ENCODE measurements at regions not wholly inside any gene's neighbourhood (a gene's known extent, or its start where the extent isn't known, plus 50 kb on each side); places are given as distances from the start of the nearest gene placed in this dataset.

DNA sequence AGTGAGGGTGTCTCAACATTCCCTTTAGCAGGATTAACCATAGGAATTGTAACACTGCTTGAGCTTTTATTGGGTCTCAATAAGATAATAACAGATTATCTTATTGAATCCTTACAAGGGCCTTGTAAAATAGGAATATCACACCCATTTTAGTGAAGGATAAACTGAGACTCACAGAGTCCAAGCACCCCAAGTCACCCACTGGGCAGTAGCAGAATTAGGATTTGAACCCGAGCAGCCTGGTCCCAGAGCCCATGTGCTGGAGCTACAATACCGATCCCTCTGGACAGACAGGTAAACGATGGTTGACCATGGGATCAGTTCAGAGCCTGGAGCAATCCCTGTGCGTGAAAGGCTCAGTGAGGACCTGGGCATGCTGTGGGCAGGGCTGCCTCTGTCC, 56.3 kb upstream of the MRPS22 start:
- Histone ChIP-seq H3K27me3 (no peaks in the 10 kb centered on the region), H3K9me3 (no peaks in the 10 kb centered on the region), H3K4me1 (peaks cover 0 to 36% (median 13%) of the 10 kb centered on the region in 9 donors), H3K4me3 (no peak overlapping the region), H3K36me3 (no peaks in the 10 kb centered on the region), H3K27ac (peak overlapping the region in 1 of 10 donors; percentile 33)
- TF ChIP-seq, protein P1, sequence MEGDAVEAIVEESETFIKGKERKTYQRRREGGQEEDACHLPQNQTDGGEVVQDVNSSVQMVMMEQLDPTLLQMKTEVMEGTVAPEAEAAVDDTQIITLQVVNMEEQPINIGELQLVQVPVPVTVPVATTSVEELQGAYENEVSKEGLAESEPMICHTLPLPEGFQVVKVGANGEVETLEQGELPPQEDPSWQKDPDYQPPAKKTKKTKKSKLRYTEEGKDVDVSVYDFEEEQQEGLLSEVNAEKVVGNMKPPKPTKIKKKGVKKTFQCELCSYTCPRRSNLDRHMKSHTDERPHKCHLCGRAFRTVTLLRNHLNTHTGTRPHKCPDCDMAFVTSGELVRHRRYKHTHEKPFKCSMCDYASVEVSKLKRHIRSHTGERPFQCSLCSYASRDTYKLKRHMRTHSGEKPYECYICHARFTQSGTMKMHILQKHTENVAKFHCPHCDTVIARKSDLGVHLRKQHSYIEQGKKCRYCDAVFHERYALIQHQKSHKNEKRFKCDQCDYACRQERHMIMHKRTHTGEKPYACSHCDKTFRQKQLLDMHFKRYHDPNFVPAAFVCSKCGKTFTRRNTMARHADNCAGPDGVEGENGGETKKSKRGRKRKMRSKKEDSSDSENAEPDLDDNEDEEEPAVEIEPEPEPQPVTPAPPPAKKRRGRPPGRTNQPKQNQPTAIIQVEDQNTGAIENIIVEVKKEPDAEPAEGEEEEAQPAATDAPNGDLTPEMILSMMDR (IDR thresholded peaks at IDR 0.05) = no peak
- intact Hi-C loops (cut with DNase I) = no loop called here
- ATAC-seq = no peak
- WGBS, 2 donors = 89 to 92% methylated on average over 4 of the region's 4 CpGs
- no peak for DNase-seq

DNA sequence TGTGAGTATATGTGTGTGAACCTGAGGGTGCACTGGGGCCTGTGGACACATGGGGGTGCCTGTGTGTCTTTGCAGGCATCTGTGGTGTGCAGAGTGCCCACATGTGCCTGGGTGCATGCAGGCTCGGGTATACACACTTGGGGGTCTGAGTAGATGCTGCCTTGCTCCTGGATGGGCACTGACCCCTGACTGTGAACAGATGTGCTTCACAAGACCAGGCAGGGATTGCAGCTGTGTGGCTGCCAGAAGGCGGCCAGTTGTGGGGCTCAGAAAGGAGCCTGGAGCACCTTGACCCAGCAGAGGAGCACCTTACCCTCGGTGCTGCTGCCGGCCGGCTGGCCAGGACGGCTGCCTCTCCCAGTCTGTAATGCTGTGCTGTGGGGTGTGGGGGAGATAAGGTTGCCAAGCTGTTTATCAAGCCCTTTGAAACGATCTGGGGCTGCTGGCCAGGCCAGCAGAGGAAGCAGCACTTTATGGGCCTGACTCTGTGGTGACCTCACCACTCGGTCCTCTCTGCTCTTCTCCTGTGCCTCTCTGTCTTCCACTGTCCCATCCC, 55.5 kb upstream of the MRPS22 start:
- Histone ChIP-seq H3K27ac (peak overlapping the region in 3 of 10 donors; percentile 33 to 65 (median 58)), H3K9me3 (no peaks in the 10 kb centered on the region), H3K27me3 (no peaks in the 10 kb centered on the region), H3K36me3 (no peaks in the 10 kb centered on the region), H3K4me1 (peaks cover 0 to 36% (median 13%) of the 10 kb centered on the region in 9 donors), H3K4me3 (no peak overlapping the region)
- DNase-seq = peak; percentile 53 to 56
- intact Hi-C loops (cut with DNase I) = no loop called here
- TF ChIP-seq, protein P1 (IDR thresholded peaks at IDR 0.05) = no peak
- 26 to 29% methylated on average over 8 of the region's 8 CpGs for WGBS, 2 donors
- peak; percentile 73 to 94 (median 84) for ATAC-seq

DNA sequence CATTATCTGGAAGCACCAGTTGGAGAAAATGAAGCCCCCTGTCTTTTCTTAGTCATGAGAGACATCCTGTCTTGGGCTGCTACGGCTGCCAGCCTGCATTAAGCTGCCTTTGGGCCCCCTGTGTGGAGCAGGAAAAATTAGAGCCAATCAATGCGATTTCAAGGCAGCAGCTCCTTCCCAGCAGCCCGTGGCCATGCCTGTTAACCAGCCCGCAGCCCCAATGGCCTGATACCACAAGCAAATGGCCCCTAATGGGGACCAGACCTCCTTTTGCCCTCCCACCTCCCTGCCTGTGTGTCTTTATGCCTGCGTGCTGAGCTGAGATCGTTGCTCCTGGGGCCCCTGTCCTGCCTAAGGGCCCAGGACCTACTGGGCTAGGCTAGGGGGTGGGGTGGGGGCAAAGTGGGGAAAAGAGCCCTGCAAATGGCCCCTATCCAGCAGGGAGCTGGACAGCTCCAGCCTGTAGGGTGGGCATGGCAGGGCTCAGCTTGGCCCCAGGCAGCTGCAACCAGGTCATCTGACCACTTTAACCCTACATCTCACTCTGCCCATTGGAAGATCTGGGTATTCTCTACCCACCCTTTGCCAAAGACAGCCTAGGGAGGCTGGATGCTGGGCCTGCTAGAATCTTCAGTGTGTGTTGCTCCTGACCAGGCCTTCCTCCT, 53.8 kb upstream of the MRPS22 start:
- ATAC-seq (no peak), DNase-seq (no peak)
- intact Hi-C loops (cut with DNase I) = no loop called here
- no peaks in the 10 kb centered on the region for H3K36me3 ChIP-seq
- 78 to 80% methylated on average over 6 of the region's 6 CpGs for WGBS, 2 donors
- H3K9me3 ChIP-seq = no peaks in the 10 kb centered on the region
- H3K4me3 ChIP-seq = no peak overlapping the region
- H3K27me3 ChIP-seq = no peaks in the 10 kb centered on the region
- H3K4me1 ChIP-seq = peaks cover 0 to 39% (median 14%) of the 10 kb centered on the region in 9 donors
- no peak overlapping the region for H3K27ac ChIP-seq
- TF ChIP-seq, protein P1 (IDR thresholded peaks at IDR 0.05) = no peak

DNA sequence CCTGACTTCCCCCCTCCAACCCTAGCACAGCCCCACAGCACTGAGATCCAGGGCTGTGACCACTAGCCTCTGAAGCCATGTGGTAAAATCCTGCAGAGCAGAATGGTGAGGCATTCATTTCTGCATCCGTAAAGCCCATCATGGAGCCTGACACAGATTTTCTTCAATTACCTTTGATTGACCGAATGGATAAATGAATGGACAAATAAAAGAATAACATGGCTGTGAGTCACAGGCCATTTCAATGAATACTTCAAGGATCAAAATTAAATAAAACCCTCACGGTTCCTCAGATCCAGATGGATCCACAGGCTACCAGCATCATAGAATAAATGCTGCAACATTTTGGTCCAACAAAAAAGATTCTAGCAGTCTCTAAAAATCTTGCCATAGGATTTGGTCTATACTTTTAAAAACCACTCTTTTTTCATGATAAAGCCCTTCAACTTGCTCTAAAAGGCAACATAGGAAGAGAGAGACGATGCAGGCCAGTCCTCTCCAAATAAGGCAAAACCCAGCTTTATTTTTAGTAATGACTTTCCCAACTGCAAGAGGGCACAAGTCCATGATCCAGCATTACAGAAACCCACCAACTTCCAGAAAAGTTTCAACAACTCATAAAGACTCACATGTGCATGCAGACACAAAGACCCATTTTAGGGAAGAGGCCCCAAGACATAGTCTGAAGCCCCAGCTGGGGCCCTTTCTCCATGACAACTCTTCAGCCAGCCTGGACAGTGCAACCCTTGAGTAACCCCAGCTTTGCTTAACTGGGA, 52.4 kb upstream of the MRPS22 start:
- 81 to 83% methylated on average over 4 of the region's 4 CpGs for WGBS, 2 donors

More for the DNA sequence above, 52.4 kb upstream of the MRPS22 start:
- TF ChIP-seq, protein P1 (IDR thresholded peaks at IDR 0.05) = no peak
- intact Hi-C loops (cut with DNase I) = no loop called here
- Histone ChIP-seq H3K4me1 (peaks cover 0 to 38% (median 14%) of the 10 kb centered on the region in 9 donors), H3K27me3 (no peaks in the 10 kb centered on the region), H3K9me3 (no peaks in the 10 kb centered on the region), H3K4me3 (no peak overlapping the region), H3K27ac (no peak overlapping the region), H3K36me3 (no peaks in the 10 kb centered on the region)
- ATAC-seq (no peak), DNase-seq (no peak)
